MM.1S (cell line): ENCODE measurements at regions not wholly inside any gene's neighbourhood (a gene's known extent, or its start where the extent isn't known, plus 50 kb on each side); places are given as distances from the start of the nearest gene placed in this dataset.
A peak's percentile ranks its signal among the peaks of the same experiment; 100 is the strongest.

ENCODE experiments used
- EZH2 ChIP-seq: fragments of 300-600 bp; sonication (generic); optimal IDR thresholded peaks from 2 replicates; pipeline ENCODE3; 2017; ENCODE audit warnings: low read depth, mild to moderate bottlenecking, antibody characterized with exemption, low read length, mixed read lengths
- EZH2phosphoT487 ChIP-seq: fragments of 300-600 bp; sonication (generic); IDR thresholded peaks from 2 replicates; pipeline ENCODE4 v1.6.1; 2018; ENCODE audit warnings: antibody characterized with exemption, low read length
- TF ChIP-seq, protein P1 (sequence below): fragments of 300-600 bp; sonication (generic); IDR thresholded peaks from 2 replicates; pipeline ENCODE4 v1.5.1; 2016; ENCODE audit warnings: antibody characterized with exemption, low read length, mixed read lengths

DNA sequence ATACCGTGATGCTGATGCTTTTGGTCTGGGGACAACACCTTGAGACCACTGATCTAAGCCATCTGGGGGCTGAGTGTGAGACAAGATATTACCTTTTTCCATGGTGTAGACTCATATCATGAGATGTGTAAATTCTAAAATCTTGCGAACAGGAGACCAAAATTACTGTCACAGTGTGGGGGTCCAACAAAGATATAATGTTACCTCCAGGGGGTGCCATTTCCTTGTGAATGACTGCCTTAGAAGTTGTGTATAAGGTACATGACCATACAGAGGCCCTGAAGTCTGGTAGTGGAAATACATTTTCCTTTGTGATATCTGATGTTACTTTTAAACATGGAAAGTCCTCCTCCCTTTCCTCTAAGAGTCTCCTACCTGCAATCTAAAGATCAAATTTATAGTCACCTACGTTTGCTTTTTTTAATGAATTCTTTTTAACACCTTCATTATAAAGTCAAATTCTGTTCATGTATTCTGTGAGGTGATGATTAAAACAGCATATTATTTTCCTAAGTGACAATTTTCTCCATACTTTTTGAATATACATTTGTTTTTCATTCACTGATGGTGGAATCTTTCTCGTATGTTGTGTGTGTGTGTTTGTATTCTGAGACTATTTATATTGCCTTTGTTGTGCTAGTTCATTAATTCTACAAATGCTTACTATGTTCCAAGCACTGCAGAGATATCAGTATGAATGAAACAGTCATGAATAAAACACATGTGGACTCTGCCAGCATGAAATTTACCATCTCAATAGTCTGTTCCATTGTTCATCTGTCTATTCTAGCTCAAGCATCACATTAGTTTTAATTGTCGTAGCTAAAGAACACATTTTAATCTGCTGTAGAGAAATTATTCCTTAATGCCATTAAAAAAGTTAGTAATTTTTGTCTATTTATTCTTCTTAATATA lies 113.7 kb downstream of the RFC3 start:
- TF ChIP-seq EZH2phosphoT487 (no peak), EZH2 (no peak)
- TF ChIP-seq, protein P1, sequence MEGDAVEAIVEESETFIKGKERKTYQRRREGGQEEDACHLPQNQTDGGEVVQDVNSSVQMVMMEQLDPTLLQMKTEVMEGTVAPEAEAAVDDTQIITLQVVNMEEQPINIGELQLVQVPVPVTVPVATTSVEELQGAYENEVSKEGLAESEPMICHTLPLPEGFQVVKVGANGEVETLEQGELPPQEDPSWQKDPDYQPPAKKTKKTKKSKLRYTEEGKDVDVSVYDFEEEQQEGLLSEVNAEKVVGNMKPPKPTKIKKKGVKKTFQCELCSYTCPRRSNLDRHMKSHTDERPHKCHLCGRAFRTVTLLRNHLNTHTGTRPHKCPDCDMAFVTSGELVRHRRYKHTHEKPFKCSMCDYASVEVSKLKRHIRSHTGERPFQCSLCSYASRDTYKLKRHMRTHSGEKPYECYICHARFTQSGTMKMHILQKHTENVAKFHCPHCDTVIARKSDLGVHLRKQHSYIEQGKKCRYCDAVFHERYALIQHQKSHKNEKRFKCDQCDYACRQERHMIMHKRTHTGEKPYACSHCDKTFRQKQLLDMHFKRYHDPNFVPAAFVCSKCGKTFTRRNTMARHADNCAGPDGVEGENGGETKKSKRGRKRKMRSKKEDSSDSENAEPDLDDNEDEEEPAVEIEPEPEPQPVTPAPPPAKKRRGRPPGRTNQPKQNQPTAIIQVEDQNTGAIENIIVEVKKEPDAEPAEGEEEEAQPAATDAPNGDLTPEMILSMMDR, result peak; percentile 39
